ENCODE measurements at regions not wholly inside any gene's neighbourhood (a gene's known extent, or its start where the extent isn't known, plus 50 kb on each side); places are given as distances from the start of the nearest gene placed in this dataset.

DNA sequence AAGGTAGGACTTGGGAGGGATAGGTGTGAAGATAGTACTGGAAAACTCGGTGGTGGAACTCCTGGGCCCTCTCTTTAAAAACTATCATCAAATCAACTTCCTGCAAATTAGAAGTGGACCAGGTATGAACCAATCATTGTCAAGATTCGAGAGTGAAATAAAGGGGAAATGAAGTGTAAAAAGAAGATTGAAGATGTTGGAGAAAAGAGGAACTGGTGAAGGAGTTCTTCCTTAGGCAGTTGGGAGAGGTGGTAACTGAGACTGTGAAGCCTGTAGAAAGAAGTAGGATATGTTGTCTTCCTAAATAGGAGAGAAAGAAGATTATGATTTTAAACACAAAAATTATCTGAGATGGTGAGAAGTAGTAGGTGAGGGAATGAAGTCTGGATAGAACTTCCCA is 212.2 kb downstream of the PPP1R2C start:
- ATAC-seq (no peak), DNase-seq (no peak)
- H3K27ac ChIP-seq: no peak overlapping the region
- H3K36me3 ChIP-seq (replicated peaks in 1 of 2; ENCODE audit: insufficient read depth in 1 of 2, low read depth in 2 of 2): no peaks in the 10 kb centered on the region
- no peaks in the 10 kb centered on the region for H3K9me3 ChIP-seq
- WGBS, 2 donors: 49 to 59% methylated on average over 2 of the region's 2 CpGs
- intact Hi-C loops (cut with DNase I): no loop called here
- TF ChIP-seq, protein P1, sequence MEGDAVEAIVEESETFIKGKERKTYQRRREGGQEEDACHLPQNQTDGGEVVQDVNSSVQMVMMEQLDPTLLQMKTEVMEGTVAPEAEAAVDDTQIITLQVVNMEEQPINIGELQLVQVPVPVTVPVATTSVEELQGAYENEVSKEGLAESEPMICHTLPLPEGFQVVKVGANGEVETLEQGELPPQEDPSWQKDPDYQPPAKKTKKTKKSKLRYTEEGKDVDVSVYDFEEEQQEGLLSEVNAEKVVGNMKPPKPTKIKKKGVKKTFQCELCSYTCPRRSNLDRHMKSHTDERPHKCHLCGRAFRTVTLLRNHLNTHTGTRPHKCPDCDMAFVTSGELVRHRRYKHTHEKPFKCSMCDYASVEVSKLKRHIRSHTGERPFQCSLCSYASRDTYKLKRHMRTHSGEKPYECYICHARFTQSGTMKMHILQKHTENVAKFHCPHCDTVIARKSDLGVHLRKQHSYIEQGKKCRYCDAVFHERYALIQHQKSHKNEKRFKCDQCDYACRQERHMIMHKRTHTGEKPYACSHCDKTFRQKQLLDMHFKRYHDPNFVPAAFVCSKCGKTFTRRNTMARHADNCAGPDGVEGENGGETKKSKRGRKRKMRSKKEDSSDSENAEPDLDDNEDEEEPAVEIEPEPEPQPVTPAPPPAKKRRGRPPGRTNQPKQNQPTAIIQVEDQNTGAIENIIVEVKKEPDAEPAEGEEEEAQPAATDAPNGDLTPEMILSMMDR (IDR thresholded peaks at IDR 0.05): no peak
- TF ChIP-seq POLR2A (IDR thresholded peaks at IDR 0.05): no peak
- no peak overlapping the region for H3K4me3 ChIP-seq
- no peaks in the 10 kb centered on the region for H3K4me1 ChIP-seq
- H3K27me3 ChIP-seq: no peaks in the 10 kb centered on the region

DNA sequence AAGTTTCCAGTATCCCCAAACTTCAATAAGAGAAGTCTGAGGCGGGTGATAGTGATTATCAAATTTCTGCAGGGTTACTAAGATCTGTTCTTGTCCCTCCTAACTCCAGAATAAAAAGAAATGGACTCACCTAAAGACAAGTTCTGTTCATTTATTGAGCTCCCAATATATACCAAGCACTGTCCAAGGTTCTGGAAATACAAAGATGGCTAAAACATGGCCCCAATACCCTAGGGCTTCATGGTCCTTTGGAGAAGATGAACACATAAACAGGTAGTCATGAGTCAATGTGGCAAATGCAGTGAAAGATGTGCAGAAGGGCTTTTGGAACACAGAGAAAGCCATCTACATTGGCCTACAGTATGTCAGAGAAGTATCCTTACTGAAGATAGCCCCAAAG is 231.2 kb downstream of the PPP1R2C start:
- intact Hi-C loops (cut with DNase I): no loop called here
- H3K4me3 ChIP-seq: no peak overlapping the region
- H3K27ac ChIP-seq: no peak overlapping the region
- H3K36me3 ChIP-seq (replicated peaks in 1 of 2; ENCODE audit: insufficient read depth in 1 of 2, low read depth in 2 of 2): no peaks in the 10 kb centered on the region
- TF ChIP-seq, protein P1 (IDR thresholded peaks at IDR 0.05): no peak
- WGBS, 2 donors: 92% methylated on average over 1 of the region's 1 CpG
- H3K4me1 ChIP-seq: no peaks in the 10 kb centered on the region
- H3K9me3 ChIP-seq: no peaks in the 10 kb centered on the region
- no peak for DNase-seq
- no peaks in the 10 kb centered on the region for H3K27me3 ChIP-seq
- ATAC-seq: no peak

DNA sequence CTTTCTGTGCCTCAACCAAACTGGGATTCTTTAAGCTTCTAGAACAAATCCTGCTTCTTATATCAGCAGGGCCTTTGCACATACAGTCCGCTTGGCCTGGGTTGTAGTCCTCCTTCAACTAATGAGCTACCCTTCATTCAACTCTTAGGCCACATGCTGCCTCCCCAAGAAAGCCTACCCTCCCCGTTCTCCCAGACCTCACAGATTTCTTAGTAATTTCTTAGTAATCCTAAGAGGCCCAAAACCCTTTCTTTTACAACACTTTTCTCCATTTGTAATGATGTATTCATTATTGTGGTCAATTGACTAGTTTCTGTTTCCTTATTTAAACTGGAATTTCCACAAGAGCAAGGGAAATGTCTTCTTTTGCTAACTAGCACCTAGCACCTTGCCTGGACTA is 233.1 kb downstream of the PPP1R2C start:
- Histone ChIP-seq H3K4me1 (no peaks in the 10 kb centered on the region), H3K4me3 (no peak overlapping the region), H3K36me3 (replicated peaks in 1 of 2; ENCODE audit: insufficient read depth in 1 of 2, low read depth in 2 of 2) (no peaks in the 10 kb centered on the region), H3K27me3 (no peaks in the 10 kb centered on the region), H3K9me3 (no peaks in the 10 kb centered on the region), H3K27ac (no peak overlapping the region)
- DNase-seq (no peak), ATAC-seq (no peak)
- WGBS, 2 donors: 88 to 89% methylated on average over 2 of the region's 2 CpGs
- intact Hi-C loops (cut with DNase I): no loop called here
- TF ChIP-seq, protein P1 (IDR thresholded peaks at IDR 0.05): no peak
- TF ChIP-seq POLR2A (IDR thresholded peaks at IDR 0.05): no peak

DNA sequence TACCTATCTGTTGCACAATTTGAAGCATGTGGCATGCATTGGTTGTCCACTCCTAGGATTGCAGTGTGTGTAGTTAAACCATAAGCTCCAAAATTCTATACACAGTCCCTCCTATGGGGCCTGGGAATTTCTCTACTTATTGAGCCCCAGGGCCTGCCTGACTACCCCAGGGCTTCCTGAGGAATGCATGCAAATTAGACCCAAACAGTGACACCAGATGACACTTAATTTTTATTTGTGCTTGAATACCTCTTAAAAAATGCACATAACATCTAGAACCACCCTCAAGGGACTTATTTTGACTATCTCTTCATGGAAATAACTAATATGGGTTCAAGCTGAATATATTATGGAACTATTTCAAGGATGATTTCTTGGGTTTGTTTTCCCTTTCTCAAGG is 236.4 kb downstream of the PPP1R2C start:
- DNase-seq (no peak), ATAC-seq (no peak)
- Histone ChIP-seq H3K36me3 (replicated peaks in 1 of 2; ENCODE audit: insufficient read depth in 1 of 2, low read depth in 2 of 2) (no peaks in the 10 kb centered on the region), H3K4me1 (no peaks in the 10 kb centered on the region), H3K9me3 (no peaks in the 10 kb centered on the region), H3K27ac (no peak overlapping the region), H3K27me3 (no peaks in the 10 kb centered on the region), H3K4me3 (no peak overlapping the region)
- TF ChIP-seq, protein P1 (IDR thresholded peaks at IDR 0.05): no peak
- no peak for TF ChIP-seq POLR2A (IDR thresholded peaks at IDR 0.05)
- intact Hi-C loops (cut with DNase I): no loop called here

DNA sequence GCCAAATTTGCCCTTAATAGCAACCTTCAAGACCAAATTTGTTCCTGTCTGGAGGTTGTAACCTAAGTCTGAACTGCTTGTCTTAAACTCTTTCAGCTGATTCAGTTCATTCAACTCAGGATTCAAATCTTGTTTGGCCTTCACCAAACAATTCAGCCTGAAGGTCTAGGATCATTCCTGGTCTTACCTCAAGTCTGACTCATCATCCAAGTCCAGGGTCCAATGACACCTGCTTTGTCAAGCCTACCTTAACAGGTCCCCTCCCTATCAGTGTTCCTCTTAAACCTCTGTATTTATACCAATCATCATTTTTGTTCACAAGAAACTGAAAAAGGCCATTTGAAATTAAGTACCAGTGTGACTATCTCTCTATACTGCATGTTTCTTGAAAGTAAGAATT is 237.8 kb downstream of the PPP1R2C start:
- Histone ChIP-seq H3K4me1 (no peaks in the 10 kb centered on the region), H3K27ac (no peak overlapping the region), H3K4me3 (no peak overlapping the region), H3K36me3 (replicated peaks in 1 of 2; ENCODE audit: insufficient read depth in 1 of 2, low read depth in 2 of 2) (no peaks in the 10 kb centered on the region), H3K27me3 (no peaks in the 10 kb centered on the region), H3K9me3 (no peaks in the 10 kb centered on the region)
- DNase-seq: no peak
- intact Hi-C loops (cut with DNase I): no loop called here
- no peak for TF ChIP-seq POLR2A (IDR thresholded peaks at IDR 0.05)
- TF ChIP-seq, protein P1 (IDR thresholded peaks at IDR 0.05): no peak
- ATAC-seq: no peak

Measured in body of pancreas (tissue), 4 donors.